ENCODE measurements at regions not wholly inside any gene's neighbourhood (a gene's known extent, or its start where the extent isn't known, plus 50 kb on each side); places are given as distances from the start of the nearest gene placed in this dataset.
"Not testable (repeated sequence)": the region's sequence is repeated elsewhere in the genome, so short reads cannot be mapped to it uniquely, and the experiment has no call there.

DNA sequence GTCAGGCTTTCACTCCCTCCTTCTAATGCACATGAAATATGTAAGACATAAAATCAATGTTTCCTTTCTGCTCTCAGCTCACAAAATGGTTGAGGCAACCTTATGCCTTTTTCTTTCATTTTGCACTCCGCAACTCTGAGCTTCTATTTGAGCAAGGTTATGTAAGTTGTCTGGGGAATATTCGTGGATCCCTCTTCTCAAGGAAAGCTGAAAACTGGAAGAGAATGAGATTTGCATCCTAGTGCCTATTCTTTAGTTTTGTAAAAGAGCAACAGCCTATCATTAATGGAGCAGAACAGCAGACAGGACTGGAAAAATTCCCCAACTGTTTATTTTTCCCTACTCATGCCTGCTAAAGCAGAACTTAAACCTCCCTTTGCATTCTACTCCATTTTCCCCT, 141.7 kb downstream of the FAM76B start:
- DNase-seq (ENCODE audit: low spot score in 2 of 2) (no peak), ATAC-seq (ENCODE audit: low read depth) (no peak)
- Mint-ChIP-seq H3K27me3 (no peaks in the 10 kb centered on the region), H3K36me3 (no peaks in the 10 kb centered on the region), H3K27ac (no peak overlapping the region), H3K9me3 (no peaks in the 10 kb centered on the region), H3K4me3 (no peak overlapping the region), H3K4me1 (peaks cover 5% of the 10 kb centered on the region)

DNA sequence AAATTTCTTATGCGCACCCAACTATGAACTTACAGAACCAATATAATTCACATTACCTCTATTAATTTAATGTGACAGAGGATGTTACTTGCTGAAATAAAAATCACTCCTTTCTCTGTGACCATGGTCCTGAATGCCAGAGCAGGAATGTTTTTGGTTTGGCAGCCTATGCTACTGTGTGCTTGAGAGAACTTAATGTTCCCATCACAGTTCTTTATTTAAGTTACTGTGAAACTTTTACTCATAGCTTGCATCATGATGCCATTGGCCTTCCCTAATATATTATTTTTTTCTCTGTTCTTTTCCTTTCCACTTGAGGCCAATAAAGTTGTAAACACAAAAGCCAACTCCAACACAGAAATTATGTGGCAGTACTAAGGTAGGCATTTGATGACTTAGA, 142.2 kb downstream of the FAM76B start:
- DNase-seq (ENCODE audit: low spot score in 2 of 2) = no peak

DNA sequence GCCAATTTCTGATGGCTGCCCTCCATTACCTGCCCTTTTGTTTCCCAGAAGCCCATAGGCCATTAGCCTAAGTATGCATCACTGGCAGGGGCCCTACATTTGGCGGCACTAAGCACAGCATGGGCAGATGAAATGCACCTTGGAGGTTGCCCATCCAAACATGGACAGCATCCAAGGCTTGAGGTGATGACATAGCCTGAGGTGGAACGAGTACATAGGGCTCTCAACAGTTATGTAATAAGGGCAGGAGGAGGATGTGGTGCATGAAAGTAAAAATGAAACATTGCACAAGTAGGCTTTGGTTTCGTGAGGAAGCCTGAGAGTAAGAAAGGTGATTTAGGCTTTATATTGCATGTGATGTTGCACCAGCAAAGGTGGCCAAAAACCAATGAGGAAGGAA, 148.1 kb downstream of the FAM76B start:
- no peak overlapping the region for H3K4me3 Mint-ChIP-seq
- DNase-seq (ENCODE audit: low spot score in 2 of 2) (peak in 1 of 2 donors; percentile 30), ATAC-seq (ENCODE audit: low read depth) (peak; percentile 99)

More for the DNA sequence above, 142.2 kb downstream of the FAM76B start:
- Mint-ChIP-seq H3K9me3 (no peaks in the 10 kb centered on the region), H3K4me1 (peaks cover 5% of the 10 kb centered on the region), H3K27ac (no peak overlapping the region), H3K27me3 (no peaks in the 10 kb centered on the region), H3K4me3 (no peak overlapping the region), H3K36me3 (no peaks in the 10 kb centered on the region)
- no peak for ATAC-seq (ENCODE audit: low read depth)

DNA sequence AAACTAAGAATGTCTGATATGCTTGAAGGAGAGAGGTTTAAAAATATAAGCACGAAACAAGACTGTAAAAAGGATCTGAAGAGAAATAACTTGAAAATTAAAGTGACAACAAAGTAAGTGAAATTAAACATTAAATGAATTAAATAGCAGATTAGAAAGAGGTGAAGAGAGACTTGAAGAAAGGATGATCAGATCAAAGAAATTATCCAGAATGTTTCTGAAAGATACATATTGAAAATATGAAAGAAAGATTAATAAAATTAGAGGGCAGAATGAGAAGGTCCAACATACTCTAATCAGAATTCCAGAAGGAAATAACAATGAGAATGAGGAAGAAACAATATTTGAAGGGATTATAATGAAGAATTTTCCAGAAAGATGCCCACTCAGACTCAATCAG, 151.1 kb downstream of the FAM76B start:
- Mint-ChIP-seq H3K27ac (no peak overlapping the region), H3K4me1 (peaks cover 8% of the 10 kb centered on the region), H3K9me3 (peaks cover 9% of the 10 kb centered on the region), H3K36me3 (peaks cover 8% of the 10 kb centered on the region), H3K27me3 (no peaks in the 10 kb centered on the region), H3K4me3 (no peak overlapping the region)
- DNase-seq (ENCODE audit: low spot score in 2 of 2) (no peak), ATAC-seq (ENCODE audit: low read depth) (no peak)

More for the DNA sequence above, 148.1 kb downstream of the FAM76B start:
- Mint-ChIP-seq H3K4me1 (peaks cover 8% of the 10 kb centered on the region), H3K27ac (peak overlapping the region; percentile 85), H3K27me3 (no peaks in the 10 kb centered on the region), H3K9me3 (peaks cover 9% of the 10 kb centered on the region), H3K36me3 (peaks cover 8% of the 10 kb centered on the region)

DNA sequence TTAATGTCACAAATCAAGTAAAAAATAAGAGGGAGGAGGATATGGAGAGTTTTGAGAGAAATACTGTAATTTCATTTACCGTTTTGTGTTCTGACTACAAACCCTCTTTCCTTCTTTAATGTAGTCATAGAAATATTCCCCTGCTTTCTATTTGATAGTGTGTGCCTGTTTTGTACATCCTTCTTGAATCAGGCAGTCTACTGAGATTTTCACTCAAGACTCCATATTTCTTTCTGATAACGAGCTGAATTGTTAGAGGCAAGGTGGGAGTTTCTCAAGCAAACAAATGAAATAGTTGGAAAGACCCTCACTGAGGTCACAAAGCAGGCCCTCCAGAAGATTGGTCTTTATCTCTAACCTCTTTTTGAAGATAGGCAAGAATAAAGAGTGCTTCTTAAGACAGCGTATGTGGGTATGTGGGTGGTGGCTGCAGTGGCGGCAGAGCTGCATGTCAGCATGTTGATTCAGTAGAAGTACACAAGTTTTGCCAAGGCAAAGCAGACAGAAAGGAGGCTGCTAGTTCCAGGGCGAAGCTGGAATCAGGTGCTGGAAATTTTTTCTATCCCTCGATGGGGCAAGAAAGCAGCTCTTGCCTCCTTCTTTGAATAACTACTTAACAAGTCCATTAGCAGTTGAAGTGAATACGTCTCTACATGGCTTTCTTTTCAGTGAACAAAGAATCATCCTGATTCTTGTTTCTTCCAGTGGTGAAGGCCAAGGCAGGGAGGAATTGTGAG, 164.2 kb downstream of the FAM76B start:
- DNase-seq (ENCODE audit: low spot score in 2 of 2) = no peak
- no peaks in the 10 kb centered on the region for H3K4me1 Mint-ChIP-seq
- H3K36me3 Mint-ChIP-seq = no peaks in the 10 kb centered on the region
- no peaks in the 10 kb centered on the region for H3K27me3 Mint-ChIP-seq
- no peak overlapping the region for H3K4me3 Mint-ChIP-seq
- H3K27ac Mint-ChIP-seq = no peak overlapping the region
- ATAC-seq (ENCODE audit: low read depth) = no peak
- peaks cover 2% of the 10 kb centered on the region for H3K9me3 Mint-ChIP-seq

DNA sequence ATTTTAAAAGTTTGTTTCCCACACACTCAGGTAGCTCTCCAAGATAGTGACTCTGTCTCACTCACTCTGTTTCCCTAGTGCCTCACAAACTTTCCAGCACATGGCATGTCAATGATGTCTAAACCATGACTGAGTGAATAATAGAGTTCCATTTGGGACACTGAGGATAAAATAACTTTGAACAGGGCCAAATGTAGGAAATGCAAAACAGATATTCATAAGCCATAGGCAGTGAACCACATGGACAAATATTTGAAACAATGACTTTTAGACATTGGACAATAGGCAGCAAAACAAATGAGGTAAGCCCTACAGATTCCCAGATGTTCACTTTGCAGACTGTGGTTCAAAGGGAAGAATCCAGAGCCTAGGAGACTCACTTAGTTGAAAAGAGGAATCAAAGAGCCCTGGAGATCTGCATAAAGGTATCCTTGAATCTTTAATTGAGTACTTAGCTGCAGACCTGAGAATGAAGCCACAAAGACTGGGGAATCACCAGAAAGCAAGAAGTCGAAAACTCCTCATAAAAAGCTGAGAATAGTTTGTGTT, 173.3 kb downstream of the FAM76B start:
- H3K27me3 Mint-ChIP-seq = no peaks in the 10 kb centered on the region
- ATAC-seq (ENCODE audit: low read depth) = no peak
- no peak overlapping the region for H3K27ac Mint-ChIP-seq
- no peaks in the 10 kb centered on the region for H3K4me1 Mint-ChIP-seq
- peaks cover 6% of the 10 kb centered on the region for H3K9me3 Mint-ChIP-seq
- no peak for DNase-seq (ENCODE audit: low spot score in 2 of 2)
- H3K36me3 Mint-ChIP-seq = peaks cover 5% of the 10 kb centered on the region
- H3K4me3 Mint-ChIP-seq = no peak overlapping the region

DNA sequence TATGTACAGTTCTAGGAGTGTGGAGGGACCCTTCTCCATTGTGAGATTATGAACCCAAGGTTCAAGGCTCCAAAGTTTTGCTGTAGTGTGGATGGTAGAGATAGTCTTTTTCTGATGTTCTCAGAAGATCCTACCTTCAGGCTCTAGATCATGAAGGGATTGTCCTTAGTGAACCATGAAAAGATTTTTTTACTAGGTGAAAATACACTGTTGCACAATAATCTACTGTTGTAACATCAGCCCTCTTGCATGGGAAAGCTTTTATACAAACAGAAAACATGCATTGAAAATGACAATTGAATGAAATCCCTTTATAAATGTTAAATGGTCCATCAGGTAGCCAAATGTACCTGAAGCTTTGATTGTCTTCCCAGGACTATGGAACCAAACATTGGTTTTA, 177.8 kb downstream of the FAM76B start:
- DNase-seq (ENCODE audit: low spot score in 2 of 2) (no peak), ATAC-seq (ENCODE audit: low read depth) (no peak)
- Mint-ChIP-seq H3K36me3 (no peaks in the 10 kb centered on the region), H3K4me3 (no peak overlapping the region), H3K27me3 (no peaks in the 10 kb centered on the region), H3K27ac (no peak overlapping the region), H3K4me1 (no peaks in the 10 kb centered on the region), H3K9me3 (no peaks in the 10 kb centered on the region)

DNA sequence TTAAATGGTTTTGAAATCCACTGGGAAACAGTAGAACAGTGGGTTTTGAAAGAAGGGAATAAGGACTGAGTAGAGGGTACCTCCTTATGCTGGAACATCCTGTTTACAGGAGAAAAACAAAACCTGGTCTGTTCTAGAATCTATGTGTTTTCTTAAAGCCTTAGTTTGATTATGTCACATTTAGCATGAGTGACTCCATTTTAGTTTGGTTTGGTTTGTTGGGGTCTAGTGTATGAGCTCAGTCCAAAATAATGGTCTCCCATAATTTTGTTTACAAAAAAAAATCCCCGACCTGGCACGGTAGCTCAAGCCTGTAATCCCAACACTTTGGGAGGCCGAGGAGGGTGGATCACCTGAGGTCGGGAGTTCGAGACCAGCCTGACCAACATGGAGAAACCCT, 179.4 kb downstream of the FAM76B start:
- not testable (repeated sequence) for H3K4me1 Mint-ChIP-seq; H3K27me3 Mint-ChIP-seq; H3K27ac Mint-ChIP-seq; ATAC-seq (ENCODE audit: low read depth); DNase-seq (ENCODE audit: low spot score in 2 of 2); H3K4me3 Mint-ChIP-seq; H3K9me3 Mint-ChIP-seq; H3K36me3 Mint-ChIP-seq

DNA sequence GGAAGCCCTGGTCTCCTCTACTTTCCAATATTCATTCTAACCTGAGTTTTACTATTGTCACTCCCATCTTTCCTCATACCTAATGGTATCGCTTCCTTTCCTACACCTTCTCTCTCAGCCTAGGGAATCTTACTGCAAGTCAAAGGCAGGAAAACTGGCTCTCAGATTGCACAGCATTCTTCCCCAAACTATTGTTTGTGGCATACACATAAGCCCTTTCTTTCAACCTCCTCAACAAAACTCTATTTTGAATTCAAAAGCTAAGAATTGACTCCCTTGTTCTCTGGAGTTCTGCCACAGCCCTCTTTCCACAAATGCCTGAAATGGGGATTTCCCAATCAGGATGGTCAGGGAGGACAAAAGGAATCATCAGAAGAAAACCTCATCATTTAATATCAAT, 181.5 kb downstream of the FAM76B start:
- Mint-ChIP-seq H3K4me3 (no peak overlapping the region), H3K27ac (no peak overlapping the region), H3K4me1 (peaks cover 12% of the 10 kb centered on the region)

DNA sequence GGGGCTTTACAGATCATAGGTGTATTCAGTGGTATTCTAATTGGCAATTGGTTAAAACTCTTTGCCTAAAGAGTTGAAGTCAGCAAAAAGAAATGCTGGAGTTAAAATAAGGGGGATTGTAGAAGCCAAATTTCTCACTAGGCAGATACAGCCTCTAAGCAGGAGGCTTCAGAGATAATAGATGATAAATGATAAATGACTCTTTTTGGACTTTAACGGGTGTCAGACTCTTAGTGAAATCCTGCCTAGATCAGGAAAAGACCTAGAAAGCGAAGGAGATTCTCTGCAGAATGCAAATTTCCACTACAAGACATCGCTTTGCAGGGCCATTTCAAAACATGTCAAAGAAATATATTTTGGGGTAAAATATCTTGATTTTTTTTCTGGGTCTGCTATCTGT, 182.8 kb downstream of the FAM76B start:
- Mint-ChIP-seq H3K4me3 (no peak overlapping the region), H3K27ac (no peak overlapping the region), H3K4me1 (peaks cover 12% of the 10 kb centered on the region), H3K27me3 (no peaks in the 10 kb centered on the region), H3K36me3 (no peaks in the 10 kb centered on the region), H3K9me3 (no peaks in the 10 kb centered on the region)
- DNase-seq (ENCODE audit: low spot score in 2 of 2) (no peak), ATAC-seq (ENCODE audit: low read depth) (no peak)

More for the DNA sequence above, 181.5 kb downstream of the FAM76B start:
- H3K36me3 Mint-ChIP-seq = no peaks in the 10 kb centered on the region
- no peaks in the 10 kb centered on the region for H3K27me3 Mint-ChIP-seq
- no peaks in the 10 kb centered on the region for H3K9me3 Mint-ChIP-seq
- no peak for ATAC-seq (ENCODE audit: low read depth)
- DNase-seq (ENCODE audit: low spot score in 2 of 2) = no peak

DNA sequence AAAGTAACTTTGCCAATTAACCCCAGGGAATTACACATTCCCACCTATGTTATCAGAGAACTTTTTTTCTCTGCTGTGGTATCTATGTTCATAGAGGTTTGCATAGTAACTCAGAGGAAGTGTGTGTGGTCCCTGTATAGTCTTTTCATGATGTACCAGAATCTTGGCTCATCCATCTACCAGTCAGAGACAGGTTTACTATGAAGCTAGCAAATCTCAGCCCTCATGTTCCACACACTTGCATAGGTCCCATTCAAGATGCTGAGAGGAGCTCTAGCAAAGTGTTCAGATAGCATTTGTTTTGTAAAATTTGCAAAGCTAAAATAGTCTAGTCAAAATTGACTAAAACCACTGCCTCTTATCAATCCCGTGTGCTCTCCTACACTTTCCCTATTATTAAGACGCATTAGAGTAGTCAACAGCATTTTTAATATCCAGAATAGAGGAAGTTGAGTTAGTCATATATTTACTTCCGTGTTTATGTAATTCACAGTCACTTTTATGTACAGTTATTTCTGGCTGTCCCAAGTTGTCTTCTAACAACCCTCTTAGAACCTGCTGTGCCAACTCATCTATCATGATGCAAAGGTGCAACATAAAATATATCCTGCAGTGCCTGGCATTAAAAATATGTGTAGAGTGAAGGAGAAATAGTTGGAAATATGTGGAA, 184.2 kb downstream of the FAM76B start:
- Mint-ChIP-seq H3K27me3 (no peaks in the 10 kb centered on the region), H3K27ac (peak overlapping the region; percentile 75), H3K9me3 (no peaks in the 10 kb centered on the region), H3K4me1 (peaks cover 12% of the 10 kb centered on the region), H3K36me3 (no peaks in the 10 kb centered on the region), H3K4me3 (peak overlapping the region; percentile 43)
- peak; percentile 87 for ATAC-seq (ENCODE audit: low read depth)
- DNase-seq (ENCODE audit: low spot score in 2 of 2) = no peak

DNA sequence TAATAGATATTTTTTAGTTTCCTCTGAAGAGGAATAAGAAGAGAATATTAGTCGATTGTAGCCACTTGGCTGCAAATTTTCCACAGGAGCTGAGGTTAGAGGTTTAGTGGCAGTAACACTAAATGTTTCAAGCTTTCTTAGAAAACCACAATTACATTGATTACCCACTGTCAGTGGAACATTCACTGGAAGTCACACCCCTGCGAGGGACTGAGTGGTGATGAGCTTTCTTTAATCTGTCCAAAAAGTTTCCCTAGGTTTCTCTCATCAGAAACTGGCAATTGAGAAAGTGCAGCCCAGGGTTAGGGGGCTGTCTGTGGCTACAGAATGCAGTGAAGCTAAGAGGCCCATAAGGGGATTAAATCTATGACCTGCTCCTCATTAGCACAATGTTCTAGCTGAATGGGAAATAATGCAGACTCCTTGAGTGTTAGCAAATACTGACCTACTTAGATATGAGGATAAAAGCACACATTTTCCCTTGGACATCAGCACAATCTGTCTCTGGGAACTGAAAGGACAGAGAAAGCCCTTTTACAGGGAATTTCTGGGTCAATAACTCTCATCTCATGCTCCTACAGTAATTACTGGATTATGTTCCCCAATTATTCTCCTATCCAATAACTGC, 189.5 kb downstream of the FAM76B start:
- no peaks in the 10 kb centered on the region for H3K27me3 Mint-ChIP-seq
- no peaks in the 10 kb centered on the region for H3K36me3 Mint-ChIP-seq
- no peaks in the 10 kb centered on the region for H3K9me3 Mint-ChIP-seq
- no peak for DNase-seq (ENCODE audit: low spot score in 2 of 2)
- peaks cover 2% of the 10 kb centered on the region for H3K4me1 Mint-ChIP-seq
- ATAC-seq (ENCODE audit: low read depth) = no peak
- no peak overlapping the region for H3K27ac Mint-ChIP-seq
- H3K4me3 Mint-ChIP-seq = no peak overlapping the region

DNA sequence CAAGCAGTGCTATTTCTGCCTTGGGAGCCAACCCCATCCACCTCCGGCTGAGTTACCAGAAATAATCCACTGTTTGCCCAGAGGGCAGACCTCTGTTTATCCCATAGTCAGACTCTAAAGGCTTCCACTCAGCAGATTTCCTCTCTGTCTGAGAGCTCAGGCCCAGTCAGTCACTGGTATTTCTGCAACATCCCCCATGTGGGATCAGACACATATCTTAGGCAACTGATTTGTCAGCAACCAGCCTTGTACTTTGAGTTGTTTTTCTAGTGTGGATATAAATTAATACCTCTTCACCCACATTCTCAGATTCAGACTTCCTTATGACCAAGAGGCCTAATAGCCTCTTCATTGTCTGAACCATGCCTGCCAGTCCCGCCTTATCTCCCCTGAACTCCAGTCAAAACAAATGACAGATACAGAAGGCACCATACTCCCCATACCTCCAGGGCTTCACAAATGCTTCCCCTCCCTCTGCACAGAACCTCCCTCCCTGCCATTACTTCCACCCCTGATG, 193.6 kb downstream of the FAM76B start:
- H3K9me3 Mint-ChIP-seq = no peaks in the 10 kb centered on the region
- ATAC-seq (ENCODE audit: low read depth) (no peak), DNase-seq (ENCODE audit: low spot score in 2 of 2) (no peak)
- H3K4me3 Mint-ChIP-seq = no peak overlapping the region
- H3K36me3 Mint-ChIP-seq = no peaks in the 10 kb centered on the region
- H3K27me3 Mint-ChIP-seq = no peaks in the 10 kb centered on the region
- no peak overlapping the region for H3K27ac Mint-ChIP-seq
- no peaks in the 10 kb centered on the region for H3K4me1 Mint-ChIP-seq

DNA sequence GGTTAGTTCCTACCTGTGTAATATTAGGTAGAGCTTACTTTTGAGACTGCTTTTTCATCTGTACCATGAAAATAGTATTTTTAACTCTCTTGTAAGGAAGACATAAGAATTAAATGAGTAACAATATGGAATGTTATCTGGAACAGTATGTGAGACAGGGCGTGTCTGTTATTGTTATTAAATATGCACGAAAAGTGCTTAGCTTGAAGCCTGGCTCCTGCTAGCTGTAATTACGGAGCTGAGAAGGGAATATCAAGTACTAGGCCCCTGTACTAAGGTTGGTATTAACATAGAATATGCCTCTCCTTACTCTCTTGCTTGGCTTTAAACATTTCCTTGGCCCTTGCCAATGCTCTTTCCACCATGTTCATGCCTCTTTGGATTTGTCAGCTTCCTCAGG, 194.0 kb downstream of the FAM76B start:
- H3K4me1 Mint-ChIP-seq = no peaks in the 10 kb centered on the region
- H3K4me3 Mint-ChIP-seq = no peak overlapping the region
- no peaks in the 10 kb centered on the region for H3K36me3 Mint-ChIP-seq
- H3K27me3 Mint-ChIP-seq = no peaks in the 10 kb centered on the region
- DNase-seq (ENCODE audit: low spot score in 2 of 2) = no peak
- no peaks in the 10 kb centered on the region for H3K9me3 Mint-ChIP-seq
- no peak for ATAC-seq (ENCODE audit: low read depth)
- H3K27ac Mint-ChIP-seq = no peak overlapping the region
